Lower leg skin (tissue), 4 donors: ENCODE measurements at regions not wholly inside any gene's neighbourhood (a gene's known extent, or its start where the extent isn't known, plus 50 kb on each side); places are given as distances from the start of the nearest gene placed in this dataset.

Source experiments
- DNase-seq, 2 donors: peaks; one replicate each; pipeline ENCODE4 v3.0.0-alpha.2; 2019; ENCODE audit warnings: low spot score in 2 of 2
- H3K4me3 ChIP-seq: fragments of 200-600 bp; sonication (generic); 2 replicates; pipeline ENCODE4 v1.5.1; 2017; ENCODE audit warnings: mild to moderate bottlenecking, low read depth; ENCODE audit not compliant: poor library complexity, severe bottlenecking
- CTCF ChIP-seq, 3 donors: fragments of 450-650 bp; IDR thresholded peaks; one replicate each; pipeline ENCODE4 v1.5.1; 2016; ENCODE audit warnings: antibody characterized with exemption in 3 of 3, mild to moderate bottlenecking in 3 of 3, moderate library complexity in 2 of 3
- POLR2A ChIP-seq, 2 donors: fragments of 450-650 bp; IDR thresholded peaks; one replicate each; pipeline ENCODE4 v1.6.1; 2016 to 2017; ENCODE audit warnings: antibody characterized with exemption in 2 of 2, mild to moderate bottlenecking in 1 of 2, moderate library complexity in 1 of 2
- WGBS, 2 donors: methylation state at CpG; one replicate each; pipeline ENCODE4 v1.1.5; 2018; 5-methylcytosine and 5-hydroxymethylcytosine counted together
- intact Hi-C: fragments of 100-400 bp; cut with DNase I; formaldehyde crosslinking; loops from one replicate; pipeline ENCODE4 v1.15.0; 2023; ENCODE audit warnings: low total_unique reads

GRCh38 chr3:166390303-166390702 is 553.1 kb upstream of the BCHE start:
- no peak for TF ChIP-seq POLR2A (IDR thresholded peaks at IDR 0.05)
- TF ChIP-seq CTCF (IDR thresholded peaks at IDR 0.05), result no peak
- intact Hi-C loops, result no loop called here

GRCh38 chr3:166388321-166388720 is 551.1 kb upstream of the BCHE start:
- TF ChIP-seq CTCF (IDR thresholded peaks at IDR 0.05) (no peak), POLR2A (IDR thresholded peaks at IDR 0.05) (no peak)
- 87% methylated on average over 2 of the region's 2 CpGs for WGBS, 2 donors
- intact Hi-C loops, result no loop called here
- no peak overlapping the region for H3K4me3 ChIP-seq
- DNase-seq, result no peak

More at GRCh38 chr3:166390303-166390702, 553.1 kb upstream of the BCHE start:
- DNase-seq, result no peak
- no peak overlapping the region for H3K4me3 ChIP-seq

- DNase-seq, result no peak
- no peak for TF ChIP-seq POLR2A (IDR thresholded peaks at IDR 0.05)
- TF ChIP-seq CTCF (IDR thresholded peaks at IDR 0.05), result no peak
- 62 to 63% methylated on average over 1 of the region's 1 CpG for WGBS, 2 donors
- intact Hi-C loops, result no loop called here
- no peak overlapping the region for H3K4me3 ChIP-seq
Measured at GRCh38 chr3:166372571-166373106, 535.4 kb upstream of the BCHE start.

- no peak for TF ChIP-seq CTCF (IDR thresholded peaks at IDR 0.05)
- TF ChIP-seq POLR2A (IDR thresholded peaks at IDR 0.05), result no peak
- H3K4me3 ChIP-seq, result no peak overlapping the region
- intact Hi-C loops, result no loop called here
- DNase-seq, result no peak
- 44 to 50% methylated on average over 2 of the region's 2 CpGs for WGBS, 2 donors
Measured at GRCh38 chr3:166367947-166368533, 530.8 kb upstream of the BCHE start.

- H3K4me3 ChIP-seq, result no peak overlapping the region
- no peak for DNase-seq
- 33 to 38% methylated on average over 2 of the region's 2 CpGs for WGBS, 2 donors
- TF ChIP-seq CTCF (IDR thresholded peaks at IDR 0.05) (no peak), POLR2A (IDR thresholded peaks at IDR 0.05) (no peak)
- intact Hi-C loops, result no loop called here
Measured at GRCh38 chr3:166362698-166363097, 525.5 kb upstream of the BCHE start.

GRCh38 chr3:166360720-166361119 is 523.5 kb upstream of the BCHE start:
- intact Hi-C loops, result no loop called here
- TF ChIP-seq CTCF (IDR thresholded peaks at IDR 0.05) (no peak), POLR2A (IDR thresholded peaks at IDR 0.05) (no peak)
- DNase-seq, result no peak
- H3K4me3 ChIP-seq, result no peak overlapping the region
